Fibroblast of lung (primary cell): ENCODE measurements at regions not wholly inside any gene's neighbourhood (a gene's known extent, or its start where the extent isn't known, plus 50 kb on each side); places are given as distances from the start of the nearest gene placed in this dataset.

Experiments
- DNase-seq, 2 donors: peaks; one replicate each; pipeline versions ENCODE4 v3.0.0 to v3.0.0-alpha.2; 2010; ENCODE audit warnings: low read depth in 2 of 2
- H2AFZ ChIP-seq: 2 replicates; pipeline ENCODE4 v1.5.1; 2012; ENCODE audit warnings: low read length, control low read depth, inconsistent platforms
- H3K27ac ChIP-seq: 2 replicates; pipeline ENCODE4 v1.5.1; 2011; ENCODE audit warnings: low read length, control low read depth; ENCODE audit not compliant: insufficient read depth
- H3K27me3 ChIP-seq: 2 replicates; pipeline ENCODE4 v1.5.1; 2011; ENCODE audit warnings: mild to moderate bottlenecking, low read length; ENCODE audit not compliant: control insufficient read depth, insufficient read depth
- H3K36me3 ChIP-seq: 2 replicates; pipeline ENCODE4 v1.5.1; 2011; ENCODE audit warnings: low read length; ENCODE audit not compliant: control insufficient read depth, insufficient read depth
- H3K4me1 ChIP-seq: 2 replicates; pipeline ENCODE4 v1.5.1; 2011; ENCODE audit warnings: low read length; ENCODE audit not compliant: control insufficient read depth, insufficient read depth; ENCODE audit errors: extremely low read depth
- H3K4me2 ChIP-seq: 2 replicates; pipeline ENCODE4 v1.5.1; 2011; ENCODE audit warnings: low read length, control low read depth; ENCODE audit not compliant: insufficient read depth; ENCODE audit errors: extremely low read depth
- H3K4me3 ChIP-seq, 4 experiments: fragments of 200-600 bp in 1 of 4; sonication (generic) in 1 of 4; replicated peaks in 1 of 4; 2 replicates each; pipeline ENCODE4 v1.5.1; 2011 to 2016; ENCODE audit warnings: low read length in 4 of 4, low read depth in 3 of 4, mild to moderate bottlenecking in 3 of 4, control low read depth in 2 of 4, inconsistent platforms in 1 of 4, mixed read lengths in 1 of 4; ENCODE audit not compliant: insufficient read depth in 1 of 4; ENCODE audit errors: control extremely low read depth in 1 of 4
- H3K79me2 ChIP-seq: 2 replicates; pipeline ENCODE4 v1.5.1; 2012; ENCODE audit warnings: mild to moderate bottlenecking, low read length, inconsistent platforms; ENCODE audit not compliant: control insufficient read depth, insufficient read depth
- H3K9ac ChIP-seq: 2 replicates; pipeline ENCODE4 v1.5.1; 2011; ENCODE audit warnings: mild to moderate bottlenecking, low read length, control low read depth; ENCODE audit not compliant: insufficient read depth
- H3K9me3 ChIP-seq: 2 replicates; pipeline ENCODE4 v1.5.1; 2012; ENCODE audit warnings: low read depth, low read length; ENCODE audit not compliant: control insufficient read depth, insufficient read depth
- H4K20me1 ChIP-seq: 2 replicates; pipeline ENCODE4 v1.5.1; 2011; ENCODE audit warnings: low read length; ENCODE audit not compliant: control insufficient read depth, insufficient read depth; ENCODE audit errors: extremely low read depth
- CTCF ChIP-seq, 2 donors: IDR thresholded peaks in 1 of 2; conservative IDR thresholded peaks in 1 of 2; 1 replicate in 1 of 2; 2 replicates in 1 of 2; pipeline ENCODE4 v1.5.1; 2011 to 2012; ENCODE audit warnings: low read length in 2 of 2, control low read depth in 1 of 2, inconsistent platforms in 1 of 2, low read depth in 1 of 2, mild to moderate bottlenecking in 1 of 2
- EZH2 ChIP-seq: IDR thresholded peaks from 2 replicates; pipeline ENCODE4 v1.5.1; 2012; ENCODE audit warnings: low read length, control low read depth, mild to moderate bottlenecking; ENCODE audit errors: missing control alignments

DNA sequence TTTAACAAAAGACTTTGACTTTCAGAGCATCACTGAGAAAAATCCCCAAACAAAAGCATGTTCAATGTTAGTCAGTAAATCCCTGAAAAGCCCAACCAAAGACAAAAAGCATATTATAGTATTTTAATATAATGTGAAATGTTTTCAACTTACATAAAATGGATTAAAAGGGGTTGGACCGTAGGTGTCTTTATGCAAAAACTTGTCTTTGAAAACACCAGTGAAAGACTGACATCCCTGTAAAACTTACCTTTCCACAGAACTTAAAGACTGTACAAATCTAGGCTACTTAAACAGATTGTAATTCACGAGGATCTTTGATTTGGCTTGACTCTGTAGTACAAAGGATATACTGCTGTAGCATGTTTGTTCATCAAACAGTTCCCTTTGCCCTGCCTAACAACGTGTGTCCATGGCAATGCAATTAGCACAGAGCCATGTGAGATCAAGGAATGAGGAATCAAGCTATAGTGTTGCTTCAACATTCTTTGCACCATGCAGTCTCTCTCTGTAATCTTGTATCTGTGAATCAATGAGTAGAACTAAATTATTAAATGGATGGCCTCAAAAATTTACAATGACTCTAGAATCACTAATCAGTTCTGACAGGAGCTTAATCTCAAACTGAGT lies 138.5 kb upstream of the SYT1 start:
- H3K79me2 ChIP-seq, result no peaks in the 10 kb centered on the region
- no peaks in the 10 kb centered on the region for H3K4me1 ChIP-seq
- DNase-seq, result no peak
- H3K9me3 ChIP-seq, result no peaks in the 10 kb centered on the region
- no peak overlapping the region for H2AFZ ChIP-seq
- H4K20me1 ChIP-seq, result no peaks in the 10 kb centered on the region
- TF ChIP-seq EZH2 (no peak), CTCF (conservative IDR thresholded peaks at IDR 0.05 in 1 of 2, IDR thresholded peaks at IDR 0.05 in 1 of 2; ENCODE audit: low read depth in 1 of 2, low read length in 2 of 2) (no peak)
- no peaks in the 10 kb centered on the region for H3K27me3 ChIP-seq
- H3K36me3 ChIP-seq, result no peaks in the 10 kb centered on the region
- no peak overlapping the region for H3K4me3 ChIP-seq
- no peak overlapping the region for H3K9ac ChIP-seq
- no peak overlapping the region for H3K27ac ChIP-seq
- no peak overlapping the region for H3K4me2 ChIP-seq

DNA sequence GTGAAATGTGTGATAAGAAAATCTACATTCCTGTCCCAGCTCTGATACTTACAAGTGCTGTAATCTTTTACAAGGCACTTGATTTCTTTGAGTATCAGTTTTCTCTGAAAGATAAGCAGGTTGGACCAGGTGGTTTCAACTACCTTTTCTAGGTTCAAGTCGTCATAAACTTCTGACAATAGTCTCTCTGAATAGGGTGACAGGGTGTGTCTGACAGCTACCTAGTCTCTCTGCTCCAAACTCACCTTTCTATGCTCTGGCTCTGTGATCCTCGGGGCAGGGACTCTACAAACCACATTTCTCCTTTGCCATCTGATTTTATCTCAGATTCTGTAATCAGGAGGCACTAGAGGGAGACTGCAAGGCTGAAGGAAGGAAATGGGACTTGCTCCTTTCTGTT lies 137.7 kb upstream of the SYT1 start:
- H3K27ac ChIP-seq, result no peak overlapping the region
- no peak overlapping the region for H2AFZ ChIP-seq
- H3K9me3 ChIP-seq, result no peaks in the 10 kb centered on the region
- H3K4me1 ChIP-seq, result no peaks in the 10 kb centered on the region
- DNase-seq, result no peak
- no peaks in the 10 kb centered on the region for H3K79me2 ChIP-seq
- no peak overlapping the region for H3K9ac ChIP-seq
- H3K4me2 ChIP-seq, result no peak overlapping the region
- no peak for TF ChIP-seq CTCF (conservative IDR thresholded peaks at IDR 0.05 in 1 of 2, IDR thresholded peaks at IDR 0.05 in 1 of 2; ENCODE audit: low read depth in 1 of 2, low read length in 2 of 2)
- no peak for TF ChIP-seq EZH2
- no peaks in the 10 kb centered on the region for H4K20me1 ChIP-seq
- no peaks in the 10 kb centered on the region for H3K27me3 ChIP-seq
- H3K4me3 ChIP-seq, result no peak overlapping the region
- no peaks in the 10 kb centered on the region for H3K36me3 ChIP-seq

- no peaks in the 10 kb centered on the region for H3K79me2 ChIP-seq
- no peak overlapping the region for H3K4me2 ChIP-seq
- no peak overlapping the region for H3K4me3 ChIP-seq
- H3K36me3 ChIP-seq, result no peaks in the 10 kb centered on the region
- TF ChIP-seq CTCF (conservative IDR thresholded peaks at IDR 0.05 in 1 of 2, IDR thresholded peaks at IDR 0.05 in 1 of 2; ENCODE audit: low read depth in 1 of 2, low read length in 2 of 2) (no peak), EZH2 (no peak)
- H4K20me1 ChIP-seq, result no peaks in the 10 kb centered on the region
- H3K27me3 ChIP-seq, result no peaks in the 10 kb centered on the region
- H3K9ac ChIP-seq, result no peak overlapping the region
- no peak overlapping the region for H3K27ac ChIP-seq
- H3K9me3 ChIP-seq, result no peaks in the 10 kb centered on the region
- H3K4me1 ChIP-seq, result no peaks in the 10 kb centered on the region
- H2AFZ ChIP-seq, result no peak overlapping the region
- no peak for DNase-seq
Measured at GRCh38 chr12:78732481-78732880, 132.1 kb upstream of the SYT1 start.
